Astrocyte (in vitro differentiated cells and primary cell): ENCODE measurements at regions not wholly inside any gene's neighbourhood (a gene's known extent, or its start where the extent isn't known, plus 50 kb on each side); places are given as distances from the start of the nearest gene placed in this dataset.

Source experiments
- DNase-seq: peaks from one replicate; pipeline ENCODE4 v3.0.0-alpha.2; 2010; ENCODE audit warnings: low read depth
- FAIRE-seq: peaks from 2 replicates; lab custom pipeline; 2011; peaks lifted over from hg19 to GRCh38; lab: Jason Lieb, UNC
- H2AFZ ChIP-seq: 2 replicates; pipeline ENCODE4 v1.6.0; 2012; ENCODE audit warnings: low read depth, low read length, inconsistent platforms
- H3K27ac ChIP-seq: 2 replicates; pipeline ENCODE4 v1.5.1; 2011; ENCODE audit warnings: low read depth, low read length, inconsistent platforms
- H3K27me3 ChIP-seq: 2 replicates; pipeline ENCODE4 v1.6.0; 2011; ENCODE audit warnings: low read length, inconsistent platforms; ENCODE audit not compliant: insufficient read depth
- H3K36me3 ChIP-seq: 2 replicates; pipeline ENCODE4 v1.5.1; 2011; ENCODE audit warnings: low read length, inconsistent platforms; ENCODE audit not compliant: insufficient read depth
- H3K4me1 ChIP-seq: 2 replicates; pipeline ENCODE4 v1.5.1; 2011; ENCODE audit warnings: low read length, inconsistent platforms; ENCODE audit not compliant: insufficient read depth
- H3K4me2 ChIP-seq: 2 replicates; pipeline ENCODE4 v1.6.0; 2012; ENCODE audit warnings: low read length, inconsistent platforms
- H3K4me3 ChIP-seq: 2 replicates; pipeline ENCODE4 v1.5.1; 2011; ENCODE audit warnings: low read depth, mild to moderate bottlenecking, low read length, inconsistent platforms; ENCODE audit not compliant: insufficient read depth
- H3K79me2 ChIP-seq: 2 replicates; pipeline ENCODE4 v1.6.0; 2012; ENCODE audit warnings: mild to moderate bottlenecking, low read length, inconsistent platforms; ENCODE audit not compliant: insufficient read depth
- H3K9ac ChIP-seq: 2 replicates; pipeline ENCODE4 v1.6.0; 2012; ENCODE audit warnings: mild to moderate bottlenecking, low read length, inconsistent platforms
- H3K9me3 ChIP-seq: 2 replicates; pipeline ENCODE4 v1.5.1; 2012; ENCODE audit warnings: low read depth, mild to moderate bottlenecking, low read length, inconsistent platforms; ENCODE audit not compliant: insufficient read depth
- H4K20me1 ChIP-seq: 2 replicates; pipeline ENCODE4 v1.6.0; 2012; ENCODE audit warnings: low read length, inconsistent platforms; ENCODE audit not compliant: insufficient read depth
- H3K27ac Mint-ChIP-seq: one replicate; pipeline ENCODE4 v1.8.0; 2021; ENCODE audit warnings: mild to moderate bottlenecking, mixed read lengths; ENCODE audit not compliant: unreplicated experiment
- H3K27me3 Mint-ChIP-seq: one replicate; pipeline ENCODE4 v1.8.0; 2021; ENCODE audit warnings: low read depth, mixed read lengths; ENCODE audit not compliant: unreplicated experiment
- H3K36me3 Mint-ChIP-seq: one replicate; pipeline ENCODE4 v1.8.0; 2021; ENCODE audit warnings: low read depth, mixed read lengths; ENCODE audit not compliant: unreplicated experiment
- H3K4me1 Mint-ChIP-seq: one replicate; pipeline ENCODE4 v1.8.0; 2021; ENCODE audit warnings: low read depth, mixed read lengths; ENCODE audit not compliant: unreplicated experiment
- H3K4me3 Mint-ChIP-seq: one replicate; pipeline ENCODE4 v1.8.0; 2021; ENCODE audit warnings: mild to moderate bottlenecking, moderate library complexity, mixed read lengths; ENCODE audit not compliant: unreplicated experiment
- H3K9me3 Mint-ChIP-seq: one replicate; pipeline ENCODE4 v1.8.0; 2021; ENCODE audit warnings: mild to moderate bottlenecking, mixed read lengths; ENCODE audit not compliant: unreplicated experiment
- EZH2 ChIP-seq: IDR thresholded peaks from 2 replicates; pipeline ENCODE4 v1.6.1; 2012; ENCODE audit warnings: mild to moderate bottlenecking, low read length, inconsistent platforms; ENCODE audit not compliant: insufficient read depth
- TF ChIP-seq, protein P1 (sequence below): IDR thresholded peaks from 2 replicates; pipeline ENCODE4 v1.5.1; 2011; ENCODE audit warnings: low read depth, mild to moderate bottlenecking, inconsistent platforms, low read length, moderate library complexity; ENCODE audit not compliant: insufficient read depth

- Histone ChIP-seq H3K79me2 (no peaks in the 10 kb centered on the region), H3K9ac (no peak overlapping the region), H3K9me3 (no peaks in the 10 kb centered on the region), H3K4me3 (no peak overlapping the region), H3K36me3 (no peaks in the 10 kb centered on the region), H3K4me2 (no peak overlapping the region), H3K27me3 (no peaks in the 10 kb centered on the region), H4K20me1 (no peaks in the 10 kb centered on the region), H3K4me1 (no peaks in the 10 kb centered on the region), H3K27ac (no peak overlapping the region), H2AFZ (no peak overlapping the region)
- Mint-ChIP-seq H3K27ac (no peak overlapping the region), H3K9me3 (peaks cover 8% of the 10 kb centered on the region), H3K27me3 (no peaks in the 10 kb centered on the region), H3K36me3 (no peaks in the 10 kb centered on the region), H3K4me3 (no peak overlapping the region), H3K4me1 (peaks cover 1% of the 10 kb centered on the region)
- FAIRE-seq (no peak), DNase-seq (no peak)
- no peak for TF ChIP-seq EZH2
- TF ChIP-seq, protein P1, sequence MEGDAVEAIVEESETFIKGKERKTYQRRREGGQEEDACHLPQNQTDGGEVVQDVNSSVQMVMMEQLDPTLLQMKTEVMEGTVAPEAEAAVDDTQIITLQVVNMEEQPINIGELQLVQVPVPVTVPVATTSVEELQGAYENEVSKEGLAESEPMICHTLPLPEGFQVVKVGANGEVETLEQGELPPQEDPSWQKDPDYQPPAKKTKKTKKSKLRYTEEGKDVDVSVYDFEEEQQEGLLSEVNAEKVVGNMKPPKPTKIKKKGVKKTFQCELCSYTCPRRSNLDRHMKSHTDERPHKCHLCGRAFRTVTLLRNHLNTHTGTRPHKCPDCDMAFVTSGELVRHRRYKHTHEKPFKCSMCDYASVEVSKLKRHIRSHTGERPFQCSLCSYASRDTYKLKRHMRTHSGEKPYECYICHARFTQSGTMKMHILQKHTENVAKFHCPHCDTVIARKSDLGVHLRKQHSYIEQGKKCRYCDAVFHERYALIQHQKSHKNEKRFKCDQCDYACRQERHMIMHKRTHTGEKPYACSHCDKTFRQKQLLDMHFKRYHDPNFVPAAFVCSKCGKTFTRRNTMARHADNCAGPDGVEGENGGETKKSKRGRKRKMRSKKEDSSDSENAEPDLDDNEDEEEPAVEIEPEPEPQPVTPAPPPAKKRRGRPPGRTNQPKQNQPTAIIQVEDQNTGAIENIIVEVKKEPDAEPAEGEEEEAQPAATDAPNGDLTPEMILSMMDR = no peak
These were observed 405.0 kb downstream of the DNAJB9 start for GRCh38 chr7:108974641-108975040.

DNA sequence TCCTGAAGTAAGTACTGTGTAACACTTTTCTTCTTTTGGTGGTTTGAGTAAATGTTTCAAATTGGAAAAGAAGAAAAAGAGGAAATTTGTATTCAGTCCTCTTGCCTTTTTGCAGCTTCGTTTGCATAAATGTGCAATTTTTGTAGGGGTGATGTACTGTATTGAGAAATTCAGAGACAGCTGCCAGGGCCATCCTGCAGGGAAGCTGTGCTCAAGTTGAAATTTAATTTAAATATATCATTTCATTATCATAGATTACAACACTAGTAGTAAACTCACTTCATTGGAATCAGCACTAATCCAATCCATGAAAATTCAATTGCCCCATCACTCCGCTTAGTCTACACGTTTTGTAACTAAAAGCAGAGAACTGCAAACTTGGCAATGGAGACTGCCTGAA is 415.4 kb downstream of the DNAJB9 start:
- Histone ChIP-seq H3K27me3 (no peaks in the 10 kb centered on the region), H2AFZ (no peak overlapping the region), H3K27ac (no peak overlapping the region), H3K4me3 (no peak overlapping the region), H3K79me2 (no peaks in the 10 kb centered on the region), H4K20me1 (no peaks in the 10 kb centered on the region), H3K9me3 (no peaks in the 10 kb centered on the region), H3K9ac (no peak overlapping the region), H3K4me1 (no peaks in the 10 kb centered on the region), H3K4me2 (no peak overlapping the region), H3K36me3 (no peaks in the 10 kb centered on the region)
- no peak for DNase-seq
- no peak for FAIRE-seq
- TF ChIP-seq, protein P1 = no peak
- no peak for TF ChIP-seq EZH2
- H3K9me3 Mint-ChIP-seq = no peaks in the 10 kb centered on the region
- no peaks in the 10 kb centered on the region for H3K27me3 Mint-ChIP-seq
- no peak overlapping the region for H3K4me3 Mint-ChIP-seq
- H3K27ac Mint-ChIP-seq = no peak overlapping the region
- no peaks in the 10 kb centered on the region for H3K36me3 Mint-ChIP-seq
- H3K4me1 Mint-ChIP-seq = no peaks in the 10 kb centered on the region

DNA sequence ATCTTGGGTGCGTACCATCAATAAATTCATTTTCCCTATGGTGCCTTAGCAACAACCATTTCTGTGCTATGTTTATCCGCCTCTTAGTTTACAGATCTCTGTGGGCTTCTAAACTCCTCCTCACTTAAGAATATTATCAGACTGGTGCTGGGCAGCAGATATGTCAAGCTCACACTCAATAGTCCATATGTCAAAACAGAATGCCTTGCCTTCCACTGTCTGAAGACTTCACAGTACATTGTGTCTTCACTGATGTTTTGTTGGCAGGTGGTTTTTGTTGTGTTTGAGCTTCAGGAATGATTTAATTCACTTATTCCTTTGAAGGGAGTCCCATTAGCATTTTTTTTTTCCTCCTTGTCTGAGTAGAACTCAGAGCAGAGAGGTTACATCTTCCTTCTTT is 419.6 kb downstream of the DNAJB9 start:
- H3K4me3 Mint-ChIP-seq = no peak overlapping the region
- H3K9me3 ChIP-seq = no peaks in the 10 kb centered on the region
- no peak overlapping the region for H3K4me3 ChIP-seq
- no peaks in the 10 kb centered on the region for H4K20me1 ChIP-seq
- no peaks in the 10 kb centered on the region for H3K27me3 Mint-ChIP-seq
- no peaks in the 10 kb centered on the region for H3K27me3 ChIP-seq
- H3K36me3 ChIP-seq = no peaks in the 10 kb centered on the region
- H3K36me3 Mint-ChIP-seq = no peaks in the 10 kb centered on the region
- H3K79me2 ChIP-seq = no peaks in the 10 kb centered on the region
- TF ChIP-seq EZH2 = no peak
- TF ChIP-seq, protein P1 = no peak
- H3K9ac ChIP-seq = no peak overlapping the region
- H2AFZ ChIP-seq = no peak overlapping the region
- H3K9me3 Mint-ChIP-seq = no peaks in the 10 kb centered on the region
- no peak overlapping the region for H3K27ac ChIP-seq
- no peaks in the 10 kb centered on the region for H3K4me1 ChIP-seq
- H3K4me2 ChIP-seq = no peak overlapping the region
- H3K27ac Mint-ChIP-seq = no peak overlapping the region
- FAIRE-seq (no peak), DNase-seq (no peak)
- no peaks in the 10 kb centered on the region for H3K4me1 Mint-ChIP-seq
